HepG2 (cell line): ENCODE measurements at regions not wholly inside any gene's neighbourhood (a gene's known extent, or its start where the extent isn't known, plus 50 kb on each side); places are given as distances from the start of the nearest gene placed in this dataset.

ENCODE experiments used
- ADNP ChIP-seq: sonication (generic); formaldehyde crosslinking; IDR thresholded peaks from 2 replicates; pipeline ENCODE4 v1.4.0; 2020; ENCODE audit warnings: missing genetic modification reagents
- ATF3 ChIP-seq: sonication (generic); formaldehyde crosslinking; IDR thresholded peaks from 2 replicates; pipeline ENCODE4 v1.4.0; 2020; ENCODE audit warnings: missing genetic modification reagents
- ATRX ChIP-seq: sonication (generic); formaldehyde crosslinking; IDR thresholded peaks from 2 replicates; pipeline ENCODE4 v1.4.0; 2020; ENCODE audit warnings: missing genetic modification reagents, borderline replicate concordance
- E2F1 ChIP-seq: sonication (generic); formaldehyde crosslinking; IDR thresholded peaks from 2 replicates; pipeline ENCODE4 v1.5.0; 2020; ENCODE audit warnings: missing genetic modification reagents
- FOXK1 ChIP-seq: sonication (generic); formaldehyde crosslinking; IDR thresholded peaks from 2 replicates; pipeline ENCODE4 v1.4.0; 2020; ENCODE audit warnings: low read depth, missing genetic modification reagents, borderline replicate concordance
- GTF3A ChIP-seq: sonication (generic); formaldehyde crosslinking; conservative IDR thresholded peaks from 2 replicates; pipeline ENCODE4 v1.4.0; 2020; ENCODE audit warnings: mild to moderate bottlenecking, missing genetic modification reagents
- HIC2 ChIP-seq: sonication (generic); formaldehyde crosslinking; IDR thresholded peaks from 2 replicates; pipeline ENCODE4 v1.9.0; 2022; ENCODE audit warnings: low read depth, missing genetic modification reagents
- KAT2B ChIP-seq: fragments of 150-350 bp; IDR thresholded peaks from 2 replicates; pipeline ENCODE4 v1.6.1; 2014; ENCODE audit warnings: low read depth, low read length, borderline replicate concordance
- KDM6A ChIP-seq: IDR thresholded peaks from 2 replicates; pipeline ENCODE4 v1.6.1; 2016; ENCODE audit warnings: low read depth
- LCORL ChIP-seq, 2 experiments: fragments of 450-650 bp in 1 of 2; sonication (generic) in 1 of 2; formaldehyde crosslinking in 1 of 2; IDR thresholded peaks; 2 replicates each; pipeline versions ENCODE4 v1.5.0 to v1.6.1; 2017 to 2020; ENCODE audit warnings: antibody characterized with exemption in 1 of 2, missing genetic modification reagents in 1 of 2
- MXD3 ChIP-seq: IDR thresholded peaks from 2 replicates; pipeline ENCODE4 v1.6.1; 2016; ENCODE audit warnings: mild to moderate bottlenecking, missing biosample characterization, missing genetic modification reagents
- REL ChIP-seq: sonication (generic); formaldehyde crosslinking; conservative IDR thresholded peaks from 2 replicates; pipeline ENCODE4 v1.8.0; 2022; ENCODE audit warnings: mild to moderate bottlenecking, missing genetic modification reagents, moderate library complexity
- SMC3 ChIP-seq: IDR thresholded peaks from 2 replicates; pipeline ENCODE4 v1.6.1; 2011; ENCODE audit warnings: low read length, improper control_type of control experiment
- SRSF9 ChIP-seq: fragments of 200-400 bp; formaldehyde crosslinking; IDR thresholded peaks from 2 replicates; pipeline ENCODE4 v1.6.1; 2018; ENCODE audit warnings: borderline replicate concordance, mild to moderate bottlenecking, low read depth, low read length; ENCODE audit not compliant: insufficient read depth, poor library complexity, severe bottlenecking
- TCF12 ChIP-seq, 2 experiments: fragments of 450-650 bp in 1 of 2; sonication (generic) in 1 of 2; formaldehyde crosslinking in 1 of 2; IDR thresholded peaks; 2 replicates each; pipeline versions ENCODE4 v1.6.1 to v1.8.0; 2017 to 2022; ENCODE audit warnings: antibody characterized with exemption in 1 of 2, mild to moderate bottlenecking in 1 of 2, missing genetic modification reagents in 1 of 2, moderate library complexity in 1 of 2
- WIZ ChIP-seq: sonication (generic); formaldehyde crosslinking; IDR thresholded peaks from 2 replicates; pipeline ENCODE4 v1.5.1; 2020; ENCODE audit warnings: mild to moderate bottlenecking, missing genetic modification reagents
- ZBTB1 ChIP-seq: sonication (generic); formaldehyde crosslinking; IDR thresholded peaks from 2 replicates; pipeline ENCODE4 v1.4.0; 2020; ENCODE audit warnings: missing genetic modification reagents, borderline replicate concordance
- ZFP90 ChIP-seq: sonication (generic); formaldehyde crosslinking; IDR thresholded peaks from 2 replicates; pipeline ENCODE4 v1.8.0; 2022; ENCODE audit warnings: missing genetic modification reagents, mild to moderate bottlenecking, inconsistent platforms, borderline replicate concordance
- ZNF629 ChIP-seq: sonication (generic); formaldehyde crosslinking; conservative IDR thresholded peaks from 2 replicates; pipeline ENCODE4 v1.5.0; 2020; ENCODE audit warnings: missing genetic modification reagents
- ZNF737 ChIP-seq: sonication (generic); formaldehyde crosslinking; IDR thresholded peaks from 2 replicates; pipeline ENCODE4 v1.5.0; 2020; ENCODE audit warnings: missing genetic modification reagents, mild to moderate bottlenecking, borderline replicate concordance
- TF ChIP-seq, protein P1 (sequence below): sonication (generic); formaldehyde crosslinking; IDR thresholded peaks from 2 replicates; pipeline ENCODE4 v1.5.0; 2020; ENCODE audit warnings: mild to moderate bottlenecking, missing genetic modification reagents
- TF ChIP-seq, protein P2 (sequence below): IDR thresholded peaks from 2 replicates; pipeline ENCODE4 v1.6.1; 2016; ENCODE audit warnings: missing genetic modification reagents, missing compliant biosample characterization
- TF ChIP-seq, protein P3 (sequence below): sonication (generic); formaldehyde crosslinking; IDR thresholded peaks from 2 replicates; pipeline ENCODE4 v1.4.0; 2020; ENCODE audit warnings: missing genetic modification reagents, mild to moderate bottlenecking, borderline replicate concordance

GRCh38 chr3:193777524-193777923 lies 184.5 kb downstream of the OPA1 start (continued):
- TF ChIP-seq, protein P1, sequence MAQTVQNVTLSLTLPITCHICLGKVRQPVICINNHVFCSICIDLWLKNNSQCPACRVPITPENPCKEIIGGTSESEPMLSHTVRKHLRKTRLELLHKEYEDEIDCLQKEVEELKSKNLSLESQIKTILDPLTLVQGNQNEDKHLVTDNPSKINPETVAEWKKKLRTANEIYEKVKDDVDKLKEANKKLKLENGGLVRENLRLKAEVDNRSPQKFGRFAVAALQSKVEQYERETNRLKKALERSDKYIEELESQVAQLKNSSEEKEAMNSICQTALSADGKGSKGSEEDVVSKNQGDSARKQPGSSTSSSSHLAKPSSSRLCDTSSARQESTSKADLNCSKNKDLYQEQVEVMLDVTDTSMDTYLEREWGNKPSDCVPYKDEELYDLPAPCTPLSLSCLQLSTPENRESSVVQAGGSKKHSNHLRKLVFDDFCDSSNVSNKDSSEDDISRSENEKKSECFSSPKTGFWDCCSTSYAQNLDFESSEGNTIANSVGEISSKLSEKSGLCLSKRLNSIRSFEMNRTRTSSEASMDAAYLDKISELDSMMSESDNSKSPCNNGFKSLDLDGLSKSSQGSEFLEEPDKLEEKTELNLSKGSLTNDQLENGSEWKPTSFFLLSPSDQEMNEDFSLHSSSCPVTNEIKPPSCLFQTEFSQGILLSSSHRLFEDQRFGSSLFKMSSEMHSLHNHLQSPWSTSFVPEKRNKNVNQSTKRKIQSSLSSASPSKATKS (CRISPR knock-in tag) = no peak
- TF ChIP-seq KAT2B (no peak), ZFP90 (CRISPR knock-in tag) (no peak), MXD3 (CRISPR knock-in tag) (no peak), WIZ (CRISPR knock-in tag) (no peak), ZNF737 (CRISPR knock-in tag) (no peak), ZNF629 (CRISPR knock-in tag) (no peak), ATRX (CRISPR knock-in tag) (no peak), ATF3 (CRISPR knock-in tag) (no peak), KDM6A (CRISPR knock-in tag) (peak; percentile 60; the same call in 1 of the 2 replicates), GTF3A (CRISPR knock-in tag) (no peak), LCORL (IDR thresholded peaks at IDR 0.05) (no peak), LCORL (CRISPR knock-in tag; IDR thresholded peaks at IDR 0.05) (peak; percentile 91), FOXK1 (CRISPR knock-in tag) (peak; percentile 18; the same call in 1 of the 2 replicates), SMC3 (0 out of 2 replicates have a peak, but pooled peaks have one; percentile 4), ZBTB1 (CRISPR knock-in tag) (no peak), SRSF9 (no peak), TCF12 (IDR thresholded peaks at IDR 0.05) (no peak), TCF12 (CRISPR knock-in tag; IDR thresholded peaks at IDR 0.05) (no peak), HIC2 (peak; percentile 51; the same call in 1 of the 2 replicates), E2F1 (CRISPR knock-in tag) (no peak), ADNP (CRISPR knock-in tag) (no peak), REL (no peak)
- TF ChIP-seq, protein P2, sequence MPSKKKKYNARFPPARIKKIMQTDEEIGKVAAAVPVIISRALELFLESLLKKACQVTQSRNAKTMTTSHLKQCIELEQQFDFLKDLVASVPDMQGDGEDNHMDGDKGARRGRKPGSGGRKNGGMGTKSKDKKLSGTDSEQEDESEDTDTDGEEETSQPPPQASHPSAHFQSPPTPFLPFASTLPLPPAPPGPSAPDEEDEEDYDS (CRISPR knock-in tag) = peak; percentile 45; the same call in 1 of the 2 replicates
- TF ChIP-seq, protein P3, sequence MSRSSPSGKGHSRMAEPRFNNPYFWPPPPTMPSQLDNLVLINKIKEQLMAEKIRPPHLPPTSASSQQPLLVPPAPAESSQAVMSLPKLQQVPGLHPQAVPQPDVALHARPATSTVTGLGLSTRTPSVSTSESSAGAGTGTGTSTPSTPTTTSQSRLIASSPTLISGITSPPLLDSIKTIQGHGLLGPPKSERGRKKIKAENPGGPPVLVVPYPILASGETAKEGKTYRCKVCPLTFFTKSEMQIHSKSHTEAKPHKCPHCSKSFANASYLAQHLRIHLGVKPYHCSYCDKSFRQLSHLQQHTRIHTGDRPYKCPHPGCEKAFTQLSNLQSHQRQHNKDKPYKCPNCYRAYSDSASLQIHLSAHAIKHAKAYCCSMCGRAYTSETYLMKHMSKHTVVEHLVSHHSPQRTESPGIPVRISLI (CRISPR knock-in tag) = no peak
